ENCODE measurements at regions not wholly inside any gene's neighbourhood (a gene's known extent, or its start where the extent isn't known, plus 50 kb on each side); places are given as distances from the start of the nearest gene placed in this dataset.

- no peak for TF ChIP-seq CTCF (conservative IDR thresholded peaks at IDR 0.05)
- TF ChIP-seq ZFX (IDR thresholded peaks at IDR 0.05) = no peak
- no peak overlapping the region for H3K27ac ChIP-seq
These were observed 106.3 kb upstream of the NXT1 start for GRCh38 chr20:23244156-23244915.

- no peak overlapping the region for H3K27ac ChIP-seq
- TF ChIP-seq CTCF (conservative IDR thresholded peaks at IDR 0.05) (no peak), ZFX (IDR thresholded peaks at IDR 0.05) (no peak)
These were observed 106.8 kb upstream of the NXT1 start for GRCh38 chr20:23243791-23244155.

GRCh38 chr20:23242556-23243180 lies 107.9 kb upstream of the NXT1 start:
- no peak overlapping the region for H3K27ac ChIP-seq
- TF ChIP-seq CTCF (conservative IDR thresholded peaks at IDR 0.05) (no peak), ZFX (IDR thresholded peaks at IDR 0.05) (no peak)

GRCh38 chr20:23242104-23242503 lies 108.5 kb upstream of the NXT1 start:
- no peak overlapping the region for H3K27ac ChIP-seq
- no peak for TF ChIP-seq CTCF (conservative IDR thresholded peaks at IDR 0.05)
- TF ChIP-seq ZFX (IDR thresholded peaks at IDR 0.05) = no peak

- TF ChIP-seq CTCF (conservative IDR thresholded peaks at IDR 0.05) = no peak
- TF ChIP-seq ZFX (IDR thresholded peaks at IDR 0.05) = no peak
- H3K27ac ChIP-seq = no peak overlapping the region
These were observed 109.2 kb upstream of the NXT1 start for GRCh38 chr20:23241416-23241815.

GRCh38 chr20:23240519-23240918 lies 110.1 kb upstream of the NXT1 start:
- H3K27ac ChIP-seq = no peak overlapping the region
- TF ChIP-seq ZFX (IDR thresholded peaks at IDR 0.05) (no peak), CTCF (conservative IDR thresholded peaks at IDR 0.05) (no peak)

GRCh38 chr20:23237201-23237600 lies 113.4 kb upstream of the NXT1 start:
- TF ChIP-seq ZFX (IDR thresholded peaks at IDR 0.05) (no peak), CTCF (conservative IDR thresholded peaks at IDR 0.05) (no peak)
- no peak overlapping the region for H3K27ac ChIP-seq
